ENCODE measurements at regions not wholly inside any gene's neighbourhood (a gene's known extent, or its start where the extent isn't known, plus 50 kb on each side); places are given as distances from the start of the nearest gene placed in this dataset.

GRCh38 chr10:29135337-29135736 lies 153.5 kb upstream of the LYZL1 start:
- H3K27ac ChIP-seq (ENCODE audit: low read depth, low read length) = no peak overlapping the region
- H3K4me2 ChIP-seq (ENCODE audit: low read length) = no peak overlapping the region
- intact Hi-C loops (cut with micrococcal nuclease) = no loop called here
- H3K9ac ChIP-seq (ENCODE audit: low read length) = no peak overlapping the region
- TF ChIP-seq POLR2A (IDR thresholded peaks at IDR 0.05; ENCODE audit: borderline replicate concordance, extremely low read depth, insufficient read depth, insufficient read length) (no peak), SRF (IDR thresholded peaks at IDR 0.05; ENCODE audit: low read depth) (no peak), MAX (IDR thresholded peaks at IDR 0.05) (no peak), CBX3 (IDR thresholded peaks at IDR 0.05; ENCODE audit: low read depth) (no peak), JUND (IDR thresholded peaks at IDR 0.05) (no peak), ZNF274 (IDR thresholded peaks at IDR 0.05; ENCODE audit: low read depth, low read length) (no peak), SP1 (IDR thresholded peaks at IDR 0.05; ENCODE audit: low read depth) (no peak), ZFX (IDR thresholded peaks at IDR 0.05) (no peak), YY1 (IDR thresholded peaks at IDR 0.05; ENCODE audit: extremely low read depth, insufficient replicate concordance, low read depth, low read length) (no peak)
- H2AFZ ChIP-seq (ENCODE audit: low read depth, low read length, poor library complexity, severe bottlenecking) = no peak overlapping the region
- H3K4me1 ChIP-seq (ENCODE audit: control insufficient read depth in 1 of 2, insufficient read depth in 2 of 2, low read length in 2 of 2) = peaks cover 0 to 2% of the 10 kb centered on the region in 2 experiments; a peak in 2 of 4 replicates
- H3K79me2 ChIP-seq (ENCODE audit: insufficient read depth, low read length) = no peaks in the 10 kb centered on the region
- ChIA-PET RAD21 (ENCODE audit: low non-redundant PET in 1 of 2, low total read pairs in 2 of 2, uncharacterized antibody in 2 of 2, unreplicated experiment in 2 of 2) (no interaction called here), CTCF (interaction anchor here (1.2 kb wide), 1 partner anchor 169 kb away, joined by 4 read pairs; no protein-coding TSS in a partner anchor), POLR2A (no interaction called here)
- BruUV-seq (replicated peaks) = no TSS peak
- no peaks in the 10 kb centered on the region for H4K20me1 ChIP-seq (ENCODE audit: insufficient read depth)
- no peaks in the 10 kb centered on the region for H3K9me2 ChIP-seq (ENCODE audit: insufficient read depth)
- no peaks in the 10 kb centered on the region for H3K27me3 ChIP-seq (ENCODE audit: insufficient read depth, low read length)
- H3K36me3 ChIP-seq (ENCODE audit: control insufficient read depth in 1 of 2, insufficient read depth in 2 of 2, low read length in 2 of 2) = no peaks in the 10 kb centered on the region
- no peak for DNase-seq (ENCODE audit: low read depth, low spot score)
- H3K9me3 ChIP-seq (ENCODE audit: control insufficient read depth in 1 of 2, insufficient read depth in 1 of 2, low read depth in 1 of 2, low read length in 2 of 2) = no peaks in the 10 kb centered on the region
- no peak overlapping the region for H3K4me3 ChIP-seq (replicated peaks in 1 of 2; ENCODE audit: low read depth in 1 of 2, low read length in 2 of 2)
- no peak for ATAC-seq

DNA sequence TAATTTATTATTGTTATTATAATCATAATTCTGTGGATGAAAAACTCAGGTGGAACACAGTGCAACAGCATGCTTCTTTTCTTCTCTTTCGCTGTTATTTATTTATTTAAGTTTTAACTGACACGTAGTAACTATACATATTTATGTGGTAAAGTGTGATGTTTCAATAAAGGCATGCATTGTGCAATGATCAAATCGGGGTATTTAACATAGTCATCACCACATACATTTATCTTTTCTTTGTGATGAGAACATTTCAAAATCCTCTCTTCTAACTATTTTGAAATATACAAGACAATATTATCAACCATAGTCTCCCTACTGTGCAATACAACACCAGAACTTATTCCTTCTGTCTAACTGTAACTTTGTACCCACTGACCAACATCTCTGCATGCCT lies 152.5 kb upstream of the LYZL1 start:
- TF ChIP-seq SRF (IDR thresholded peaks at IDR 0.05; ENCODE audit: low read depth) (no peak), RAD21 (IDR thresholded peaks at IDR 0.05; ENCODE audit: low read depth) (no peak)
- Histone ChIP-seq H3K36me3 (ENCODE audit: control insufficient read depth in 1 of 2, insufficient read depth in 2 of 2, low read length in 2 of 2) (no peaks in the 10 kb centered on the region), H4K20me1 (ENCODE audit: insufficient read depth) (no peaks in the 10 kb centered on the region), H3K79me2 (ENCODE audit: insufficient read depth, low read length) (no peaks in the 10 kb centered on the region), H3K9me2 (ENCODE audit: insufficient read depth) (no peaks in the 10 kb centered on the region), H3K27me3 (ENCODE audit: insufficient read depth, low read length) (no peaks in the 10 kb centered on the region), H3K4me2 (ENCODE audit: low read length) (no peak overlapping the region), H3K9ac (ENCODE audit: low read length) (no peak overlapping the region), H3K4me3 (replicated peaks in 1 of 2; ENCODE audit: low read depth in 1 of 2, low read length in 2 of 2) (no peak overlapping the region), H2AFZ (ENCODE audit: low read depth, low read length, poor library complexity, severe bottlenecking) (no peak overlapping the region), H3K27ac (ENCODE audit: low read depth, low read length) (no peak overlapping the region), H3K9me3 (ENCODE audit: control insufficient read depth in 1 of 2, insufficient read depth in 1 of 2, low read depth in 1 of 2, low read length in 2 of 2) (no peaks in the 10 kb centered on the region), H3K4me1 (ENCODE audit: control insufficient read depth in 1 of 2, insufficient read depth in 2 of 2, low read length in 2 of 2) (peaks cover 0 to 12% of the 10 kb centered on the region in 2 experiments; a peak in 2 of 4 replicates)
- DNase-seq (ENCODE audit: low read depth, low spot score) (no peak), ATAC-seq (no peak)
- intact Hi-C loops (cut with micrococcal nuclease) = no loop called here
- RAD21 ChIA-PET (ENCODE audit: low non-redundant PET in 1 of 2, low total read pairs in 2 of 2, uncharacterized antibody in 2 of 2, unreplicated experiment in 2 of 2) = no interaction called here
- CTCF ChIA-PET = interaction anchor here (1.2 kb wide), 1 partner anchor 168 kb away, joined by 4 read pairs; no protein-coding TSS in a partner anchor
- POLR2A ChIA-PET = no interaction called here
- no TSS peak for BruUV-seq (replicated peaks)

Data from HCT116 (cell line).